Lower leg skin (tissue), 3 donors: ENCODE measurements at regions not wholly inside any gene's neighbourhood (a gene's known extent, or its start where the extent isn't known, plus 50 kb on each side); places are given as distances from the start of the nearest gene placed in this dataset.

Experiments used
- CTCF ChIP-seq, 3 donors: fragments of 450-650 bp; IDR thresholded peaks; one replicate each; pipeline ENCODE4 v1.5.1; 2016; ENCODE audit warnings: antibody characterized with exemption in 3 of 3, mild to moderate bottlenecking in 3 of 3, moderate library complexity in 2 of 3
- POLR2A ChIP-seq, 2 donors: fragments of 450-650 bp; IDR thresholded peaks; one replicate each; pipeline ENCODE4 v1.6.1; 2016 to 2017; ENCODE audit warnings: antibody characterized with exemption in 2 of 2, mild to moderate bottlenecking in 1 of 2, moderate library complexity in 1 of 2

GRCh38 chr2:82301506-82301905 is 1997.0 kb upstream of the LRRTM1 start:
- TF ChIP-seq CTCF (IDR thresholded peaks at IDR 0.05) = no peak
- no peak for TF ChIP-seq POLR2A (IDR thresholded peaks at IDR 0.05)
